Right atrium auricular region (tissue), 2 donors: ENCODE measurements at regions not wholly inside any gene's neighbourhood (a gene's known extent, or its start where the extent isn't known, plus 50 kb on each side); places are given as distances from the start of the nearest gene placed in this dataset.
"Not testable (repeated sequence)": the region's sequence is repeated elsewhere in the genome, so short reads cannot be mapped to it uniquely, and the experiment has no call there.

Source experiments
- DNase-seq: peaks from one replicate; pipeline ENCODE4 v3.0.0-alpha.2; 2019; ENCODE audit warnings: low spot score
- H3K27ac ChIP-seq, 2 donors: fragments of 200-600 bp; sonication (generic); 1 replicate in 1 of 2; 2 replicates in 1 of 2; pipeline ENCODE4 v1.5.1; 2016 to 2019
- H3K27me3 ChIP-seq, 2 donors: fragments of 200-600 bp; sonication (generic); one replicate each; pipeline versions ENCODE4 v1.5.1 to v1.6.0; 2017 to 2019
- H3K36me3 ChIP-seq: fragments of 200-600 bp; sonication (generic); one replicate; pipeline ENCODE4 v1.5.1; 2016
- H3K4me1 ChIP-seq, 2 donors: fragments of 200-600 bp; sonication (generic); one replicate each; pipeline versions ENCODE4 v1.5.1 to v1.6.0; 2017 to 2019
- H3K4me3 ChIP-seq, 2 donors: fragments of 200-600 bp; sonication (generic); 1 replicate in 1 of 2; 2 replicates in 1 of 2; pipeline ENCODE4 v1.5.1; 2017 to 2019; ENCODE audit warnings: mild to moderate bottlenecking in 1 of 2, moderate library complexity in 1 of 2
- H3K9me3 ChIP-seq, 2 donors: fragments of 200-600 bp; sonication (generic); one replicate each; pipeline ENCODE4 v1.5.1; 2019

- not testable (repeated sequence) for H3K4me3 ChIP-seq, H3K27ac ChIP-seq, DNase-seq, H3K9me3 ChIP-seq, H3K36me3 ChIP-seq, H3K4me1 ChIP-seq, H3K27me3 ChIP-seq
Measured at GRCh38 chr7:76934711-76935110, 97.5 kb downstream of the SPDYE17 start.

DNA sequence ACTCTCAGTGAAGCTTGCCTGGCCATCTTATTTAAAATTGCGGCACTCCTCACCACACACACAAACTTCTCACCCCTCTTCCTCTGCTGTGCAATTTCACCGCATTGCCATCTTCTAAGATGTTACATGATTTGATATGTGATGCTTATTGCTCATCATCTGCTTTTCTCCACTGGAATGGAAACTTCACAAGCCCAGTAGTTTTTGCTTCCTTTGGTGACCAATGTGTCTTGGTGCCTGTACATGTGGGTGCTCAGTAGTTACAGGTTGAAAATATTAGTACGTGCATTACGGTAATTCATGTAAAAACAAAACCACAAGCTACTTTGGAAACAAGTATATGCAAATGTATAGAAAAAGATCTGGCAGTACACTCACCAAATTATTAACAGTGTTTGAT lies 99.2 kb downstream of the SPDYE17 start:
- DNase-seq, H3K36me3 ChIP-seq, H3K27ac ChIP-seq, H3K27me3 ChIP-seq, H3K9me3 ChIP-seq, H3K4me3 ChIP-seq, H3K4me1 ChIP-seq: not testable (repeated sequence)

- H3K27ac ChIP-seq, H3K27me3 ChIP-seq, H3K4me3 ChIP-seq, DNase-seq, H3K9me3 ChIP-seq, H3K4me1 ChIP-seq, H3K36me3 ChIP-seq: not testable (repeated sequence)
Measured at GRCh38 chr7:76931441-76931840, 100.7 kb downstream of the SPDYE17 start.

- not testable (repeated sequence) for H3K27ac ChIP-seq, H3K36me3 ChIP-seq, H3K9me3 ChIP-seq, H3K4me3 ChIP-seq, H3K4me1 ChIP-seq, DNase-seq, H3K27me3 ChIP-seq
Measured at GRCh38 chr7:76930416-76930815, 101.7 kb downstream of the SPDYE17 start.

DNA sequence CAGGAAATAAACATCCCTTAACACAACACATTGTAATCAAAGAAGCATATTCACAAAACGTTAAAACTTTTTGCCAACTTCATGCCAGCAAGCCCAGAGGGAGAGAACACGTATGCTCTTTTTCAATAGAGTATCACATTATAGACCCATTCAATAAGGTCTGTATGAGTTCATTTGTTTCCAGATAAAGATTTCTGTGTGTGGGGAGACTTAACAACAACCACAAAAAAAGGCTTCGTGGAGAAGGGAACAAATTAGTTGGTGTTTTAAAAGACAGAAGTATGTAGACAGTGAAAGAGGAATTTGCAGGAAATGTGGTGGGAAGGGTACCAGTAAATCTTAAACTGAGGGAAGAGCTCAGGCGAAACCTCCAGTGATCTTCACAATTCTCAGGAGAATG lies 103.4 kb downstream of the SPDYE17 start:
- not testable (repeated sequence) for H3K4me1 ChIP-seq, H3K27ac ChIP-seq, H3K9me3 ChIP-seq, H3K27me3 ChIP-seq, H3K4me3 ChIP-seq, H3K36me3 ChIP-seq, DNase-seq

DNA sequence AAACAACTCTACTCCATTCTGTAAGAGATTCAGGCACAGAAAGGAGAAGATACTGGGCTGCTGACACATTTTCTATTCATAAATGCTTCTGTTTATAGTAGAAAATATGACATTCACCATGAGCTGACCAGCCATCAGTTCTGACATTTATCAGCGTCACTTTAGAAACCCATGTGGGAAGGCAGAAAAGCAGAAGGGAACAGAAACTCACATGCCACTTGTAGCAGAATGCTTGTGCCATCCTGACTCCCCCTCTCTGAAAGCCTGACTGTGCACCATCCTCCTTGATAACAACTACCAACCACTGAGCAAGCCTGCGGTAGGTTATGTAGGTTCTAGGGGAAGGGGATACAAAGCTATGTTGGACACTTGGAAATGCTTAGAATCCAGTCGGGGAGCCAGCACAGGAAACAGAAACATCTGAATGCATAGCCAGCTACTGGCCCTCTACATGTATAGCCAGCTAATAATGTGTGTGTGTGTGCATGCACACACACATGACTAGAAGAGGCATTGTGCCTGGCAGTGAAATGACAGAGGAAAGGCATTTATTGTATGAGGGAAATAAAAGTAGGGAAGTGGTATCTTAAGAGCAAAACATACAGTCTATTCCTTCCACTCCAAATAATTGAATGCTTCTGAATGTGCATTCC lies 104.3 kb downstream of the SPDYE17 start:
- H3K27me3 ChIP-seq, H3K36me3 ChIP-seq, H3K9me3 ChIP-seq, DNase-seq, H3K27ac ChIP-seq, H3K4me1 ChIP-seq, H3K4me3 ChIP-seq: not testable (repeated sequence)

- not testable (repeated sequence) for H3K4me1 ChIP-seq, H3K9me3 ChIP-seq, DNase-seq, H3K36me3 ChIP-seq, H3K27me3 ChIP-seq, H3K27ac ChIP-seq, H3K4me3 ChIP-seq
Measured at GRCh38 chr7:76926416-76926815, 105.7 kb downstream of the SPDYE17 start.

DNA sequence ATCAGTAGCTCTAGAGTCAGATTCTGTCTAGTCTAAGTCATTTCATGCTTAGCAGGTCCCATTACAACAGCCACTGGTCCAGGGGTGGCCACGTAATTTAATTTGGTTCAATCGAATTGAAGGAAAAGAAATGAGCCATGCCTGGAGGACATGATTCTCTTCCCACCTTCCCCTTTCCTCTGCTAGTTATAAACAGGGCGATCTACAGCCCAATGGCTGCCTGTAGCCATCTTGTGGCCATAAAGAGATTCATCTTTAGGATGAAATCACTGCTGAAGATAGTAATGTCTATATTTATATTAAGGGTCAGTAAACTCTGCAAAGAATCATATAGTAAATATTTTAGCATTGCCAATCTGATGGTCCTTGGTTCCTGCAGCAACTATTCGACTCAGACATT lies 107.4 kb downstream of the SPDYE17 start:
- not testable (repeated sequence) for H3K27ac ChIP-seq, DNase-seq, H3K4me3 ChIP-seq, H3K4me1 ChIP-seq, H3K36me3 ChIP-seq, H3K27me3 ChIP-seq, H3K9me3 ChIP-seq

- H3K4me3 ChIP-seq, H3K4me1 ChIP-seq, H3K27me3 ChIP-seq, H3K36me3 ChIP-seq, DNase-seq, H3K9me3 ChIP-seq: not testable (repeated sequence)
- H3K27ac ChIP-seq: peak overlapping the region in 1 of 2 donors; percentile 16
Measured at GRCh38 chr7:76918619-76919018, 113.5 kb downstream of the SPDYE17 start.

GRCh38 chr7:76914361-76914760 lies 117.8 kb downstream of the SPDYE17 start:
- H3K4me1 ChIP-seq, H3K27me3 ChIP-seq, H3K4me3 ChIP-seq, H3K9me3 ChIP-seq, H3K36me3 ChIP-seq, DNase-seq, H3K27ac ChIP-seq: not testable (repeated sequence)

GRCh38 chr7:76912011-76912814 lies 119.9 kb downstream of the SPDYE17 start:
- H3K9me3 ChIP-seq, H3K4me1 ChIP-seq, DNase-seq, H3K36me3 ChIP-seq, H3K27me3 ChIP-seq, H3K27ac ChIP-seq, H3K4me3 ChIP-seq: not testable (repeated sequence)

- not testable (repeated sequence) for H3K27me3 ChIP-seq, H3K4me1 ChIP-seq, DNase-seq, H3K4me3 ChIP-seq, H3K9me3 ChIP-seq, H3K27ac ChIP-seq, H3K36me3 ChIP-seq
Measured at GRCh38 chr7:76904688-76905087, 127.5 kb downstream of the SPDYE17 start.

DNA sequence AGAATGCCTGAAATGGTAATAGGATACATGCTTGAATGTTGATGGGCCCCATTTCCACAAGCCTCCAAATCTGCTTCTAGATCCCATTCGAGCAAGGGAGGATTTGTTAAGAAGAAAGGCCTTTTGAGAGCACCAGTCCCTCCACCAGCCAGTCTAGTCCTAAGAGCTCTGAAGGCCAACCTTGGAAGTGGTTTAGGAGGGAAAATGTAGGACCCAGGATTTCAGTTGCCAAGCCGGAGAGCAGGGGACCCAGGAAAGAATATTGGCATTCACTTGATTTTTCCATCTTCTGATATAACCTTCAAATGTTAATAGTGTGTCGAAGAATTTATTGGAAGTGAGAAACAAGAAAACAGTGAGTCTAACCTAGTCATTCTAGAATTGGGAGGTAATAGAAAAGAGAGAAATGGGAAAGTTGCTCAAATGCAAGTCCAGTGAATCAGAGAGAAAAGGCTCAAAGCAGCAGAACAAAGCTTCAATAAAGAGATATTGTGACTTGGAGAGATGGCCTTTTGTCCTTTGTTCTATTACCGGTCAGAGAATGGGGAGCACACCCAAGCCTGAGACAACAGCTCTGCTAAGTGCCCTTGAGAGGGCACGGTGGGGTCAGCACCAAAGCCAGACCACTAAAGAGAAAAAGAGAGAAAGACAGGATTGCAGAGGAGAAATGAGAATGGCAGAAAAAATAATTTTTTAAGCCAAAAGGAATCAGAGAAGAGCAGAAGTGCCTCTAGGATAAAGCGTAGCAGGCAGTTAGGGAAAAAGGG lies 130.0 kb downstream of the SPDYE17 start:
- H3K36me3 ChIP-seq, H3K27ac ChIP-seq, DNase-seq, H3K4me3 ChIP-seq, H3K9me3 ChIP-seq, H3K4me1 ChIP-seq, H3K27me3 ChIP-seq: not testable (repeated sequence)

GRCh38 chr7:76898807-76899206 lies 133.4 kb downstream of the SPDYE17 start:
- not testable (repeated sequence) for H3K27me3 ChIP-seq, H3K4me3 ChIP-seq, H3K4me1 ChIP-seq, H3K27ac ChIP-seq, DNase-seq, H3K9me3 ChIP-seq, H3K36me3 ChIP-seq

- H3K4me3 ChIP-seq, H3K9me3 ChIP-seq, H3K27ac ChIP-seq, H3K27me3 ChIP-seq, H3K36me3 ChIP-seq, H3K4me1 ChIP-seq, DNase-seq: not testable (repeated sequence)
Measured at GRCh38 chr7:76897007-76897406, 135.2 kb downstream of the SPDYE17 start.
